AG08395 (cell line): ENCODE measurements at regions not wholly inside any gene's neighbourhood (a gene's known extent, or its start where the extent isn't known, plus 50 kb on each side); places are given as distances from the start of the nearest gene placed in this dataset.
A peak's percentile ranks its signal among the peaks of the same experiment; 100 is the strongest.
"Not testable (repeated sequence)": the region's sequence is repeated elsewhere in the genome, so short reads cannot be mapped to it uniquely, and the experiment has no call there.

Source experiments
- DNase-seq: peaks from one replicate; pipeline ENCODE4 v3.0.0; 2012; ENCODE audit warnings: mixed read lengths, low spot score

GRCh38 chr5:56732121-56732520 lies 83.2 kb upstream of the MAP3K1 start:
- no peak for DNase-seq

GRCh38 chr5:56731473-56731872 lies 83.9 kb upstream of the MAP3K1 start:
- not testable (repeated sequence) for DNase-seq

GRCh38 chr5:56729488-56729887 lies 85.9 kb upstream of the MAP3K1 start:
- no peak for DNase-seq

GRCh38 chr5:56725711-56726411 lies 89.5 kb upstream of the MAP3K1 start:
- DNase-seq = no peak

GRCh38 chr5:56724857-56725256 lies 90.5 kb upstream of the MAP3K1 start:
- DNase-seq = not testable (repeated sequence)

- DNase-seq = no peak
Observed at GRCh38 chr5:56722317-56722716, 93.0 kb upstream of the MAP3K1 start.

GRCh38 chr5:56717253-56717987 lies 97.9 kb upstream of the MAP3K1 start:
- no peak for DNase-seq

GRCh38 chr5:56715986-56716385 lies 99.4 kb upstream of the MAP3K1 start:
- no peak for DNase-seq

GRCh38 chr5:56712895-56713591 lies 102.3 kb upstream of the MAP3K1 start:
- DNase-seq = no peak

GRCh38 chr5:56710826-56711590 lies 104.3 kb upstream of the MAP3K1 start:
- DNase-seq = peak; percentile 40

GRCh38 chr5:56706504-56706903 lies 108.8 kb upstream of the MAP3K1 start:
- no peak for DNase-seq

- no peak for DNase-seq
Observed at GRCh38 chr5:56705217-56705616, 110.1 kb upstream of the MAP3K1 start.

GRCh38 chr5:56703952-56704351 lies 111.4 kb upstream of the MAP3K1 start:
- no peak for DNase-seq

GRCh38 chr5:56700711-56701110 lies 114.6 kb upstream of the MAP3K1 start:
- no peak for DNase-seq

- DNase-seq = no peak
Observed at GRCh38 chr5:56699538-56699937, 115.8 kb upstream of the MAP3K1 start.

- no peak for DNase-seq
Observed at GRCh38 chr5:56698463-56699381, 116.6 kb upstream of the MAP3K1 start.

GRCh38 chr5:56696900-56697299 lies 118.4 kb upstream of the MAP3K1 start:
- DNase-seq = no peak

GRCh38 chr5:56693220-56693579 lies 122.1 kb upstream of the MAP3K1 start:
- DNase-seq = no peak

- no peak for DNase-seq
Observed at GRCh38 chr5:56692359-56693219, 122.8 kb upstream of the MAP3K1 start.

GRCh38 chr5:56688402-56688801 lies 126.9 kb upstream of the MAP3K1 start:
- no peak for DNase-seq
